ENCODE measurements at regions not wholly inside any gene's neighbourhood (a gene's known extent, or its start where the extent isn't known, plus 50 kb on each side); places are given as distances from the start of the nearest gene placed in this dataset.

DNA sequence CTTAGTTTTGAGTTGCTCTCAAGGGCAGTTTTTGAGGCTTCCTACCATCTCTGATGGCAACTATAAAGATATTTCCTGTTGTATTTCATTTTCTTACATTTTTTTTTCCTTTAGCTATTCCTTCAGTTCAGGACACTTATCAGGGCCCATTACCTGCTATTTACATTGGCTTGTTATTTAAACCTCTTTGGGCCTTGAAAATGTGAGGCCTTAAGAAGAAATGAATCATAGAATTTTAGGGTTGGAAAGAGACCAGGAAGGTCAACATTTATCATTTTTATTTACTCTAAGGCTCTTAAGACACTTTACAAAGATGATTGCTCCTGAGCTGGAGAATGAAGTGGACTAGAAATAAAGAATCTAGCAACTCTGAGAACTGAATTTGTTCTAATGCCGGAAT is 335.2 kb downstream of the DTWD2 start:
- Histone ChIP-seq H3K4me1 (no peaks in the 10 kb centered on the region), H3K4me3 (no peak overlapping the region), H3K9me3 (no peaks in the 10 kb centered on the region), H3K27ac (no peak overlapping the region), H3K4me2 (no peak overlapping the region)
- ChIA-PET CTCF (no interaction called here), POLR2A (no interaction called here)
- FAIRE-seq: no peak
- DNase-seq (ENCODE audit: low read depth in 1 of 2, low spot score in 1 of 2): no peak
- 35% methylated on average over 1 of the region's 1 CpG for WGBS (ENCODE audit: missing lambda C conversion rate)
- TF ChIP-seq TFCP2L1 (CRISPR knock-in tag; IDR thresholded peaks at IDR 0.05) (no peak), HEYL (CRISPR knock-in tag; IDR thresholded peaks at IDR 0.05) (no peak), HOXB5 (CRISPR knock-in tag; IDR thresholded peaks at IDR 0.05) (no peak), NPAS2 (CRISPR knock-in tag; IDR thresholded peaks at IDR 0.05; ENCODE audit: borderline replicate concordance) (no peak), RNF2 (IDR thresholded peaks at IDR 0.05; ENCODE audit: borderline replicate concordance, low read depth) (no peak), CEBPB (IDR thresholded peaks at IDR 0.05) (no peak), RFX5 (IDR thresholded peaks at IDR 0.05) (no peak), TP53 (CRISPR knock-in tag; IDR thresholded peaks at IDR 0.05) (no peak)
- TF ChIP-seq, protein P1, sequence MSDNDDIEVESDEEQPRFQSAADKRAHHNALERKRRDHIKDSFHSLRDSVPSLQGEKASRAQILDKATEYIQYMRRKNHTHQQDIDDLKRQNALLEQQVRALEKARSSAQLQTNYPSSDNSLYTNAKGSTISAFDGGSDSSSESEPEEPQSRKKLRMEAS (IDR thresholded peaks at IDR 0.05): no peak
- TF ChIP-seq, protein P2, sequence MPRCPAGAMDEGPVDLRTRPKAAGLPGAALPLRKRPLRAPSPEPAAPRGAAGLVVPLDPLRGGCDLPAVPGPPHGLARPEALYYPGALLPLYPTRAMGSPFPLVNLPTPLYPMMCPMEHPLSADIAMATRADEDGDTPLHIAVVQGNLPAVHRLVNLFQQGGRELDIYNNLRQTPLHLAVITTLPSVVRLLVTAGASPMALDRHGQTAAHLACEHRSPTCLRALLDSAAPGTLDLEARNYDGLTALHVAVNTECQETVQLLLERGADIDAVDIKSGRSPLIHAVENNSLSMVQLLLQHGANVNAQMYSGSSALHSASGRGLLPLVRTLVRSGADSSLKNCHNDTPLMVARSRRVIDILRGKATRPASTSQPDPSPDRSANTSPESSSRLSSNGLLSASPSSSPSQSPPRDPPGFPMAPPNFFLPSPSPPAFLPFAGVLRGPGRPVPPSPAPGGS (IDR thresholded peaks at IDR 0.05): no peak
- no peak for ATAC-seq

DNA sequence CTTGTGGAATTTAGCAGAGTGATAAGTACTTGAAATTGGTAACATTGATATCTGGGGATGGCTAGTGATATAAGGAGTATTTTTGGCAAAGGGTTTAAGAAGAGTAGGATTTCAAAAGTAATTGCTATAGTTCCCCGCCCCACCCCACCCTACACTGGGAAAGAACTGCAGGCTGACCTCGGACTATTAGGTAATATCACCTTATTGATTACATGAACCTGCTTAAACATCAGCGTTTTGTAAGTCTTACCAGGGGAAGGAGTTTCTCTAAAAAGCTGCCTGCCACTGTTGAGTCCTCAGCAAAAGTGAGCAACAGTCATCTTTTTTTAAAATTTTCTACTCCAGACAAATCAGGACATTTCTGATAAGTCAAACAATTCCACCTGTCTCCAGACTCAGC is 337.3 kb downstream of the DTWD2 start:
- no peak overlapping the region for H3K4me3 ChIP-seq
- no peaks in the 10 kb centered on the region for H3K9me3 ChIP-seq
- FAIRE-seq (no peak), ATAC-seq (no peak), DNase-seq (ENCODE audit: low read depth in 1 of 2, low spot score in 1 of 2) (no peak)
- POLR2A ChIA-PET: no interaction called here
- no peaks in the 10 kb centered on the region for H3K4me1 ChIP-seq
- WGBS (ENCODE audit: missing lambda C conversion rate): 5% methylated on average over 3 of the region's 3 CpGs
- no peak overlapping the region for H3K4me2 ChIP-seq
- no peak overlapping the region for H3K27ac ChIP-seq
- TF ChIP-seq, protein P3, sequence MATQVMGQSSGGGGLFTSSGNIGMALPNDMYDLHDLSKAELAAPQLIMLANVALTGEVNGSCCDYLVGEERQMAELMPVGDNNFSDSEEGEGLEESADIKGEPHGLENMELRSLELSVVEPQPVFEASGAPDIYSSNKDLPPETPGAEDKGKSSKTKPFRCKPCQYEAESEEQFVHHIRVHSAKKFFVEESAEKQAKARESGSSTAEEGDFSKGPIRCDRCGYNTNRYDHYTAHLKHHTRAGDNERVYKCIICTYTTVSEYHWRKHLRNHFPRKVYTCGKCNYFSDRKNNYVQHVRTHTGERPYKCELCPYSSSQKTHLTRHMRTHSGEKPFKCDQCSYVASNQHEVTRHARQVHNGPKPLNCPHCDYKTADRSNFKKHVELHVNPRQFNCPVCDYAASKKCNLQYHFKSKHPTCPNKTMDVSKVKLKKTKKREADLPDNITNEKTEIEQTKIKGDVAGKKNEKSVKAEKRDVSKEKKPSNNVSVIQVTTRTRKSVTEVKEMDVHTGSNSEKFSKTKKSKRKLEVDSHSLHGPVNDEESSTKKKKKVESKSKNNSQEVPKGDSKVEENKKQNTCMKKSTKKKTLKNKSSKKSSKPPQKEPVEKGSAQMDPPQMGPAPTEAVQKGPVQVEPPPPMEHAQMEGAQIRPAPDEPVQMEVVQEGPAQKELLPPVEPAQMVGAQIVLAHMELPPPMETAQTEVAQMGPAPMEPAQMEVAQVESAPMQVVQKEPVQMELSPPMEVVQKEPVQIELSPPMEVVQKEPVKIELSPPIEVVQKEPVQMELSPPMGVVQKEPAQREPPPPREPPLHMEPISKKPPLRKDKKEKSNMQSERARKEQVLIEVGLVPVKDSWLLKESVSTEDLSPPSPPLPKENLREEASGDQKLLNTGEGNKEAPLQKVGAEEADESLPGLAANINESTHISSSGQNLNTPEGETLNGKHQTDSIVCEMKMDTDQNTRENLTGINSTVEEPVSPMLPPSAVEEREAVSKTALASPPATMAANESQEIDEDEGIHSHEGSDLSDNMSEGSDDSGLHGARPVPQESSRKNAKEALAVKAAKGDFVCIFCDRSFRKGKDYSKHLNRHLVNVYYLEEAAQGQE (IDR thresholded peaks at IDR 0.05): no peak
- TF ChIP-seq ZFP36 (IDR thresholded peaks at IDR 0.05; ENCODE audit: borderline replicate concordance, partially characterized antibody) (no peak), NFE2L2 (conservative IDR thresholded peaks at IDR 0.05; ENCODE audit: low read length) (no peak), ZC3H11A (IDR thresholded peaks at IDR 0.05) (no peak), KDM1A (IDR thresholded peaks at IDR 0.05; ENCODE audit: low read depth) (no peak)
- TF ChIP-seq, protein P4, sequence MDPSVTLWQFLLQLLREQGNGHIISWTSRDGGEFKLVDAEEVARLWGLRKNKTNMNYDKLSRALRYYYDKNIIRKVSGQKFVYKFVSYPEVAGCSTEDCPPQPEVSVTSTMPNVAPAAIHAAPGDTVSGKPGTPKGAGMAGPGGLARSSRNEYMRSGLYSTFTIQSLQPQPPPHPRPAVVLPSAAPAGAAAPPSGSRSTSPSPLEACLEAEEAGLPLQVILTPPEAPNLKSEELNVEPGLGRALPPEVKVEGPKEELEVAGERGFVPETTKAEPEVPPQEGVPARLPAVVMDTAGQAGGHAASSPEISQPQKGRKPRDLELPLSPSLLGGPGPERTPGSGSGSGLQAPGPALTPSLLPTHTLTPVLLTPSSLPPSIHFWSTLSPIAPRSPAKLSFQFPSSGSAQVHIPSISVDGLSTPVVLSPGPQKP (IDR thresholded peaks at IDR 0.05; ENCODE audit: low read depth, low read length): no peak
- CTCF ChIA-PET: interaction anchor here (0.6 kb wide), 1 partner anchor 27 kb away, joined by 3 read pairs; no protein-coding TSS in a partner anchor

DNA sequence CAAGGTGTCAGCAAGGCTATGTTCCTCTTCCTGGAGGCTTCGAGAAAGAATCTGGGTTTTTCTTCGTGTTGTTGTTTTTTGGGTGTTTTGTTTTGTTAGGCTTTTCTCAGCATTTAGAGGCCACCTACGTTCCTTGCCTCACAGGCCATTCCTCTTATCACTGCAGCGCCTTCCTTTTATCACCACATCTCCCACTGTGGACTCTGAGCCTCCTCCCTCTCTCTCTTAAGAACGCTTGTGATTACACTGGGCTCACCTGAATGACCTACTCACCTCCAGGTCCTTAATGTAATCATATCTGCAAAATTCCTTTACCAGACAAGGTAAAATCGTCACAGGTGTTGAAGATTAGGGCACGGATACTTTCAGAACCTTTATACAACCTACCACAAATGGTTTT is 340.8 kb downstream of the DTWD2 start:
- POLR2A ChIA-PET: no interaction called here
- FAIRE-seq: no peak
- WGBS (ENCODE audit: missing lambda C conversion rate): 10% methylated on average over 7 of the region's 7 CpGs

More for the DNA sequence above, 340.8 kb downstream of the DTWD2 start:
- no peak overlapping the region for H3K4me2 ChIP-seq
- H3K4me1 ChIP-seq: no peaks in the 10 kb centered on the region
- DNase-seq (ENCODE audit: low read depth in 1 of 2, low spot score in 1 of 2) (no peak), ATAC-seq (no peak)
- CTCF ChIA-PET: no interaction called here
- H3K4me3 ChIP-seq: no peak overlapping the region
- no peak for TF ChIP-seq NR3C1 (IDR thresholded peaks at IDR 0.05)
- TF ChIP-seq MAFK (IDR thresholded peaks at IDR 0.05; ENCODE audit: partially characterized antibody): no peak
- TF ChIP-seq MYC (IDR thresholded peaks at IDR 0.05; ENCODE audit: borderline replicate concordance, low read length): no peak
- TF ChIP-seq, protein P5, sequence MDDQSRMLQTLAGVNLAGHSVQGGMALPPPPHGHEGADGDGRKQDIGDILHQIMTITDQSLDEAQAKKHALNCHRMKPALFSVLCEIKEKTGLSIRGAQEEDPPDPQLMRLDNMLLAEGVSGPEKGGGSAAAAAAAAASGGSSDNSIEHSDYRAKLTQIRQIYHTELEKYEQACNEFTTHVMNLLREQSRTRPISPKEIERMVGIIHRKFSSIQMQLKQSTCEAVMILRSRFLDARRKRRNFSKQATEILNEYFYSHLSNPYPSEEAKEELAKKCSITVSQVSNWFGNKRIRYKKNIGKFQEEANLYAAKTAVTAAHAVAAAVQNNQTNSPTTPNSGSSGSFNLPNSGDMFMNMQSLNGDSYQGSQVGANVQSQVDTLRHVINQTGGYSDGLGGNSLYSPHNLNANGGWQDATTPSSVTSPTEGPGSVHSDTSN (IDR thresholded peaks at IDR 0.05): no peak
- no peak for TF ChIP-seq RARB (CRISPR knock-in tag; IDR thresholded peaks at IDR 0.05)
- TF ChIP-seq EP300 (IDR thresholded peaks at IDR 0.05): no peak
- TF ChIP-seq RCOR1 (IDR thresholded peaks at IDR 0.05; ENCODE audit: low read depth, low read length): no peak
- no peak for TF ChIP-seq ZSCAN20 (CRISPR knock-in tag; IDR thresholded peaks at IDR 0.05)
- no peak for TF ChIP-seq CEBPB (IDR thresholded peaks at IDR 0.05)
- TF ChIP-seq CHD4 (IDR thresholded peaks at IDR 0.05; ENCODE audit: borderline replicate concordance): no peak
- TF ChIP-seq, protein P6, sequence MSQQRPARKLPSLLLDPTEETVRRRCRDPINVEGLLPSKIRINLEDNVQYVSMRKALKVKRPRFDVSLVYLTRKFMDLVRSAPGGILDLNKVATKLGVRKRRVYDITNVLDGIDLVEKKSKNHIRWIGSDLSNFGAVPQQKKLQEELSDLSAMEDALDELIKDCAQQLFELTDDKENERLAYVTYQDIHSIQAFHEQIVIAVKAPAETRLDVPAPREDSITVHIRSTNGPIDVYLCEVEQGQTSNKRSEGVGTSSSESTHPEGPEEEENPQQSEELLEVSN (IDR thresholded peaks at IDR 0.05; ENCODE audit: borderline replicate concordance, low read depth): no peak
- TF ChIP-seq TP53 (CRISPR knock-in tag; IDR thresholded peaks at IDR 0.05): no peak
- no peak for TF ChIP-seq RNF2 (IDR thresholded peaks at IDR 0.05; ENCODE audit: borderline replicate concordance, low read depth)
- TF ChIP-seq KDM5A (IDR thresholded peaks at IDR 0.05): no peak
- no peak for TF ChIP-seq POLR2A (IDR thresholded peaks at IDR 0.05; ENCODE audit: low read length)
- no peak overlapping the region for H3K27ac ChIP-seq
- H3K9me3 ChIP-seq: no peaks in the 10 kb centered on the region
